ENCODE measurements at regions not wholly inside any gene's neighbourhood (a gene's known extent, or its start where the extent isn't known, plus 50 kb on each side); places are given as distances from the start of the nearest gene placed in this dataset.

GRCh38 chr9:12224449-12224848, 468.7 kb upstream of the TYRP1 start:
- no peak for TF ChIP-seq CTCF (IDR thresholded peaks at IDR 0.05)
- Histone ChIP-seq H3K4me3 (no peak overlapping the region), H3K27ac (no peak overlapping the region)
- DNase-seq (ENCODE audit: low spot score), result no peak

- DNase-seq (ENCODE audit: low spot score), result no peak
- H3K4me3 ChIP-seq, result no peak overlapping the region
- TF ChIP-seq CTCF (IDR thresholded peaks at IDR 0.05), result no peak
- H3K27ac ChIP-seq, result no peak overlapping the region
These were observed 462.5 kb upstream of the TYRP1 start for GRCh38 chr9:12230708-12231107.

GRCh38 chr9:12231832-12232231, 461.4 kb upstream of the TYRP1 start:
- DNase-seq (ENCODE audit: low spot score), result no peak
- TF ChIP-seq CTCF (IDR thresholded peaks at IDR 0.05), result no peak
- Histone ChIP-seq H3K4me3 (no peak overlapping the region), H3K27ac (no peak overlapping the region)

GRCh38 chr9:12232836-12233235, 460.3 kb upstream of the TYRP1 start:
- H3K4me3 ChIP-seq, result no peak overlapping the region
- TF ChIP-seq CTCF (IDR thresholded peaks at IDR 0.05), result no peak
- H3K27ac ChIP-seq, result no peak overlapping the region
- DNase-seq (ENCODE audit: low spot score), result no peak

GRCh38 chr9:12253941-12254340, 439.2 kb upstream of the TYRP1 start:
- DNase-seq (ENCODE audit: low spot score), result no peak
- TF ChIP-seq CTCF (IDR thresholded peaks at IDR 0.05), result no peak
- Histone ChIP-seq H3K27ac (no peak overlapping the region), H3K4me3 (no peak overlapping the region)

GRCh38 chr9:12266758-12267157, 426.4 kb upstream of the TYRP1 start:
- H3K27ac ChIP-seq, result no peak overlapping the region
- TF ChIP-seq CTCF (IDR thresholded peaks at IDR 0.05), result no peak
- no peak overlapping the region for H3K4me3 ChIP-seq
- no peak for DNase-seq (ENCODE audit: low spot score)

- no peak for TF ChIP-seq CTCF (IDR thresholded peaks at IDR 0.05)
- no peak overlapping the region for H3K4me3 ChIP-seq
- no peak for DNase-seq (ENCODE audit: low spot score)
- H3K27ac ChIP-seq, result no peak overlapping the region
These were observed 421.7 kb upstream of the TYRP1 start for GRCh38 chr9:12271421-12271891.

Data from coronary artery (tissue), 2 donors.